ENCODE measurements at regions not wholly inside any gene's neighbourhood (a gene's known extent, or its start where the extent isn't known, plus 50 kb on each side); places are given as distances from the start of the nearest gene placed in this dataset.

DNA sequence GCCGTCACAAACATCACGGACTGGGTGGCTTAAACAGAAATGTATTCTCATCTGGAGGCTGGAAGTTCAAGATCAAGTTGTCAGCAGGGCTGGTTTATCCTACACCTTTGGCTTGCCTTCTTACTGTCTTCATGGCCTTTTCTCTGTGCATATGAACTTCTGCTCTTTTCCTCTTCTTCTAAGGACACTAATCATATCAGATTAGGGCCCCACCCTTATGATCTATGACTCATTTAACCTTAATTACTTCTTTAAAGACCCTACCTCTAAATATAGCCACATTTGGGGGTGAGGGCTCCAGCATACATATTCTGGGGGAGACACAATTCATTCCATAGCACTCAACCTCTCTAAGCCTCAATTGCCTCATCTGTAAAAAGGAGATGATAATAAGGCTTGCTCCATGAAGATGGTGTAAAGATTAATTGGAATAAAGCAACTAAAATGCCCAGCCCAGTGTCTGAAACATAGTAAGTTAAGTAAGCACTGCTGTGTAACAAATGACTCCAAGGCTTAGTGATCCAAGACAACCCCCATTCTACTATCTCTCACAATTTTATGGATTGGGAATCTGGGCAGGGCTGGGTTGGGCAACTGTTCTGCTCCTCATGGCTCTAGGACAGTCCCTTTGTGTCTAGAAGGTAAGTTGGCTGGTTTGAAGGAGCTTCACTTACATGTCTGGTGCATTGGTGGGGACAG, 119.8 kb downstream of the BANF2 start:
- TF ChIP-seq PRPF4 (IDR thresholded peaks at IDR 0.05; ENCODE audit: low read depth, low read length, poor library complexity, severe bottlenecking) (no peak), HNRNPH1 (optimal IDR thresholded peaks at IDR 0.05; ENCODE audit: low read depth, low read length) (no peak), CREM (IDR thresholded peaks at IDR 0.05) (no peak), CREM (CRISPR knock-in tag; IDR thresholded peaks at IDR 0.05) (no peak), ZBTB1 (CRISPR knock-in tag; IDR thresholded peaks at IDR 0.05; ENCODE audit: borderline replicate concordance) (no peak), EP300 (IDR thresholded peaks at IDR 0.05; ENCODE audit: low read depth in 2 of 2, low read length in 2 of 2) (no peak), EP300 (CRISPR knock-in tag; IDR thresholded peaks at IDR 0.05; ENCODE audit: borderline replicate concordance) (no peak)
- TF ChIP-seq, protein P1, sequence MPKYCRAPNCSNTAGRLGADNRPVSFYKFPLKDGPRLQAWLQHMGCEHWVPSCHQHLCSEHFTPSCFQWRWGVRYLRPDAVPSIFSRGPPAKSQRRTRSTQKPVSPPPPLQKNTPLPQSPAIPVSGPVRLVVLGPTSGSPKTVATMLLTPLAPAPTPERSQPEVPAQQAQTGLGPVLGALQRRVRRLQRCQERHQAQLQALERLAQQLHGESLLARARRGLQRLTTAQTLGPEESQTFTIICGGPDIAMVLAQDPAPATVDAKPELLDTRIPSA (CRISPR knock-in tag; IDR thresholded peaks at IDR 0.05; ENCODE audit: borderline replicate concordance) = no peak
- TF ChIP-seq, protein P2, sequence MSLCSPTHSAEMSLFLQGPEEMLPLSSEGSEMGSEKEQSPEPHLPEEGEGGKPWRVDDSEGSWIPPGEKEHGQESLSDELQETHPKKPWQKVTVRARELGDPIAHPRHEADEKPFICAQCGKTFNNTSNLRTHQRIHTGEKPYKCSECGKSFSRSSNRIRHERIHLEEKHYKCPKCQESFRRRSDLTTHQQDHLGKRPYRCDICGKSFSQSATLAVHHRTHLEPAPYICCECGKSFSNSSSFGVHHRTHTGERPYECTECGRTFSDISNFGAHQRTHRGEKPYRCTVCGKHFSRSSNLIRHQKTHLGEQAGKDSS (CRISPR knock-in tag; IDR thresholded peaks at IDR 0.05; ENCODE audit: borderline replicate concordance, low read depth) = no peak

Data from HepG2 (cell line).